WTC11 (cell line): ENCODE measurements at regions not wholly inside any gene's neighbourhood (a gene's known extent, or its start where the extent isn't known, plus 50 kb on each side); places are given as distances from the start of the nearest gene placed in this dataset.

Experiments used
- ATAC-seq: fragments of 200-7000 bp; cut with Tn5 transposase; 2 replicates; pipeline ENCODE4 v1.10.0; 2021; ENCODE audit warnings: mild to moderate bottlenecking, moderate library complexity
- CTCF ChIA-PET: fragments of 300-600 bp; sonication (Branson Sonifier 250); formaldehyde crosslinking; loops from one replicate; lab custom pipeline; 2021; ENCODE audit warnings: antibody characterized with exemption; lab: Charles Lee
- POLR2A ChIA-PET: fragments of 350-600 bp; sonication (Branson Sonifier 250); formaldehyde crosslinking; loops from one replicate; lab custom pipeline; 2021; ENCODE audit warnings: antibody characterized with exemption; lab: Charles Lee
- DNase-seq: peaks from one replicate; pipeline ENCODE4 v3.0.0; 2021; ENCODE audit warnings: low spot score
- H3K27ac Mint-ChIP-seq: 2 replicates; pipeline ENCODE4 v1.8.0; 2021; ENCODE audit warnings: mixed read lengths
- H3K27me3 Mint-ChIP-seq: 2 replicates; pipeline ENCODE4 v1.8.0; 2021; ENCODE audit warnings: low read depth, mild to moderate bottlenecking, moderate library complexity, mixed read lengths
- H3K36me3 Mint-ChIP-seq: 2 replicates; pipeline ENCODE4 v1.8.0; 2021; ENCODE audit warnings: mixed read lengths
- H3K4me1 Mint-ChIP-seq: 2 replicates; pipeline ENCODE4 v1.8.0; 2022; ENCODE audit warnings: mixed read lengths
- H3K4me3 Mint-ChIP-seq: 2 replicates; pipeline ENCODE4 v1.8.0; 2021; ENCODE audit warnings: mild to moderate bottlenecking, moderate library complexity, mixed read lengths
- H3K9me3 Mint-ChIP-seq: 2 replicates; pipeline ENCODE4 v1.8.0; 2021; ENCODE audit warnings: mixed read lengths
- AR ChIP-seq: fragments of 250-450 bp; sonication (Bioruptor Pico); IDR thresholded peaks from 2 replicates; pipeline ENCODE4 v1.9.0; 2021; ENCODE audit warnings: mild to moderate bottlenecking
- E2F5 ChIP-seq: sonication (generic); formaldehyde crosslinking; IDR thresholded peaks from 2 replicates; pipeline ENCODE4 v1.8.1; 2022; ENCODE audit warnings: mild to moderate bottlenecking, moderate library complexity, missing genetic modification reagents
- ELF4 ChIP-seq: sonication (generic); formaldehyde crosslinking; IDR thresholded peaks from 2 replicates; pipeline ENCODE4 v1.8.1; 2022; ENCODE audit warnings: low read depth, mild to moderate bottlenecking, moderate library complexity, missing genetic modification reagents
- EMX1 ChIP-seq: fragments of 250-450 bp; sonication (Bioruptor Pico); IDR thresholded peaks from 2 replicates; pipeline ENCODE4 v1.8.0; 2021; ENCODE audit warnings: mild to moderate bottlenecking
- ETV6 ChIP-seq: sonication (generic); formaldehyde crosslinking; IDR thresholded peaks from 2 replicates; pipeline ENCODE4 v1.8.1; 2022; ENCODE audit warnings: mild to moderate bottlenecking, missing genetic modification reagents
- FOXK1 ChIP-seq: sonication (generic); formaldehyde crosslinking; IDR thresholded peaks from 2 replicates; pipeline ENCODE4 v1.8.0; 2022; ENCODE audit warnings: mild to moderate bottlenecking, moderate library complexity, missing genetic modification reagents
- FOXP4 ChIP-seq: sonication (generic); formaldehyde crosslinking; IDR thresholded peaks from 2 replicates; pipeline ENCODE4 v1.8.0; 2022; ENCODE audit warnings: mild to moderate bottlenecking, missing genetic modification reagents
- HMGA2 ChIP-seq: fragments of 250-450 bp; sonication (Bioruptor Pico); IDR thresholded peaks from 2 replicates; pipeline ENCODE4 v1.4.0; 2021; ENCODE audit warnings: mild to moderate bottlenecking, moderate library complexity
- MXD4 ChIP-seq: fragments of 250-450 bp; sonication (Bioruptor Pico); IDR thresholded peaks from 2 replicates; pipeline ENCODE4 v1.8.0; 2021; ENCODE audit warnings: mild to moderate bottlenecking, moderate library complexity, borderline replicate concordance
- NFE2L1 ChIP-seq: sonication (generic); formaldehyde crosslinking; IDR thresholded peaks from 2 replicates; pipeline ENCODE4 v1.8.1; 2023; ENCODE audit warnings: missing genetic modification reagents
- NR2C2 ChIP-seq: sonication (generic); formaldehyde crosslinking; IDR thresholded peaks from 2 replicates; pipeline ENCODE4 v1.8.0; 2022; ENCODE audit warnings: mild to moderate bottlenecking, missing genetic modification reagents
- NR3C1 ChIP-seq: sonication (generic); formaldehyde crosslinking; conservative IDR thresholded peaks from 2 replicates; pipeline ENCODE4 v1.8.1; 2023; ENCODE audit warnings: low read depth, mild to moderate bottlenecking, missing genetic modification reagents
- PRRX2 ChIP-seq: fragments of 250-450 bp; sonication (Bioruptor Pico); IDR thresholded peaks from 2 replicates; pipeline ENCODE4 v1.8.0; 2021; ENCODE audit warnings: mild to moderate bottlenecking
- STAT6 ChIP-seq: sonication (generic); formaldehyde crosslinking; conservative IDR thresholded peaks from 2 replicates; pipeline ENCODE4 v1.8.1; 2023; ENCODE audit warnings: mild to moderate bottlenecking, low read depth, missing genetic modification reagents, moderate library complexity
- TCF7 ChIP-seq: sonication (generic); formaldehyde crosslinking; IDR thresholded peaks from 2 replicates; pipeline ENCODE4 v1.8.0; 2022; ENCODE audit warnings: mild to moderate bottlenecking, low read depth, missing genetic modification reagents, moderate library complexity
- ZNF281 ChIP-seq: sonication (generic); formaldehyde crosslinking; IDR thresholded peaks from 2 replicates; pipeline ENCODE4 v1.8.0; 2023; ENCODE audit warnings: mild to moderate bottlenecking, missing genetic modification reagents
- ZNF317 ChIP-seq: sonication (generic); formaldehyde crosslinking; IDR thresholded peaks from 2 replicates; pipeline ENCODE4 v1.8.1; 2023; ENCODE audit warnings: low read depth, mild to moderate bottlenecking, moderate library complexity, missing genetic modification reagents, borderline replicate concordance
- ZNF396 ChIP-seq: fragments of 250-450 bp; sonication (Bioruptor Pico); IDR thresholded peaks from 2 replicates; pipeline ENCODE4 v1.8.0; 2021; ENCODE audit warnings: mild to moderate bottlenecking, moderate library complexity, borderline replicate concordance
- ZNF416 ChIP-seq: fragments of 250-450 bp; sonication (Bioruptor Pico); IDR thresholded peaks from 2 replicates; pipeline ENCODE4 v1.9.0; 2021; ENCODE audit warnings: mild to moderate bottlenecking, inconsistent platforms

- Mint-ChIP-seq H3K27me3 (no peaks in the 10 kb centered on the region), H3K4me3 (no peak overlapping the region), H3K9me3 (peaks cover 26% of the 10 kb centered on the region), H3K36me3 (peaks cover 10% of the 10 kb centered on the region; the same call in 1 of the 2 replicates), H3K27ac (no peak overlapping the region), H3K4me1 (0 out of 2 replicates have a peak, but pooled peaks cover 7% of the 10 kb centered on the region)
- POLR2A ChIA-PET, result no interaction called here
- no peak for DNase-seq
- peak; percentile 44; the same call in 1 of the 2 replicates for ATAC-seq
- TF ChIP-seq NR2C2 (no peak), EMX1 (CRISPR knock-in tag) (no peak), HMGA2 (no peak), NFE2L1 (no peak), ZNF396 (CRISPR knock-in tag) (no peak), ZNF416 (no peak), PRRX2 (CRISPR knock-in tag) (no peak), FOXP4 (CRISPR knock-in tag) (no peak), AR (CRISPR knock-in tag) (no peak), STAT6 (no peak), ELF4 (no peak), ZNF317 (no peak), ZNF281 (CRISPR knock-in tag) (no peak), FOXK1 (CRISPR knock-in tag) (no peak), MXD4 (CRISPR knock-in tag) (no peak), TCF7 (CRISPR knock-in tag) (no peak), ETV6 (CRISPR knock-in tag) (no peak), NR3C1 (CRISPR knock-in tag) (no peak), E2F5 (CRISPR knock-in tag) (no peak)
- CTCF ChIA-PET, result no interaction called here
Observed at GRCh38 chr5:159750226-159750625, 166.1 kb upstream of the ADRA1B start.
